ENCODE measurements at regions not wholly inside any gene's neighbourhood (a gene's known extent, or its start where the extent isn't known, plus 50 kb on each side); places are given as distances from the start of the nearest gene placed in this dataset.

DNA sequence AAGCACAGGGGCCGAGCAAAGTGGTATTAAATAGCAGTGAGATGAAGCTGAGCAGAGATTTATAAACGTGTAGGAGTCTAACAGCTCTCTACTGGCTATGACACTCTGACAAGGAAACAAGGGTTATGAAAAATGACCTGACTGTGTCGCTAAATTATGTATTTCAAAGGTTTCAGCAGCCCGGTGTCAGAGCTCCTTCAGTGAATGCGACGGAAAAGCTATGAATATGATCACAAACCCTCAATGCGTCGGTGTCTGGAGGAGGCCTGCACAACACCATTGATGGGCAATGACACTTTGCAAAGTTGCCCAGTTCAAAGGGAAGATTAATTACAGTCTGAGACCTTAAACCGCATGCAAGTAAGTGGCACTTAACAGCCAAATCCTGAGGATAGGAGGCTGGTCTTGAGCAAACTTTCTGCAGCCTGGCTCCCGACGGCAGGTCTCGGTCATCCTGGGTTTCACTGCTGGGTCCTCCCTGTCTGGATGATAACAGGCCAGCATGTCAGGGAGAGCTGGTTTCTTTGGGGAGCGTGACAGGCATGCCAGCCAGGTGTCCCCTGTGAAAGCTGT lies 615.1 kb upstream of the SALL3 start:
- Histone ChIP-seq H3K36me3 (replicated peaks in 1 of 2; ENCODE audit: control insufficient read depth in 1 of 2, insufficient read depth in 2 of 2, low read length in 2 of 2) (no peaks in the 10 kb centered on the region), H3K27me3 (ENCODE audit: control insufficient read depth in 1 of 2, insufficient read depth in 2 of 2, low read length in 2 of 2) (peaks cover 3 to 13% of the 10 kb centered on the region in 2 experiments; a peak in 4 of 5 replicates), H3K9me3 (ENCODE audit: low read length) (peaks cover 6% of the 10 kb centered on the region; the same call in 1 of the 2 replicates), H3K4me2 (ENCODE audit: low read depth, low read length) (no peak overlapping the region), H2AFZ (ENCODE audit: low read length) (no peak overlapping the region), H3K4me3 (replicated peaks in 1 of 3; ENCODE audit: insufficient read depth in 1 of 3, low read depth in 2 of 3, low read length in 3 of 3) (no peak overlapping the region), H4K20me1 (ENCODE audit: insufficient read depth, low read length) (no peaks in the 10 kb centered on the region), H3K9ac (ENCODE audit: insufficient read depth, low read depth, low read length) (no peak overlapping the region), H3K4me1 (ENCODE audit: insufficient read depth, low read length) (no peaks in the 10 kb centered on the region), H3K27ac (ENCODE audit: extremely low read length, insufficient read depth, low read length) (no peak overlapping the region), H3K79me2 (ENCODE audit: insufficient read depth, low read length) (no peaks in the 10 kb centered on the region)
- CTCF ChIA-PET (ENCODE audit: low intra/inter-chr PET ratio, low total read pairs) = no interaction called here
- intact Hi-C loops (cut with micrococcal nuclease; ENCODE audit: unreplicated experiment) (no loop called here), in situ Hi-C loops (cut with HindIII; ENCODE audit: extremely low pct_ligation_motif_present, low pct_unique_long_range_greater_than_20kb) (no loop called here)
- POLR2A ChIA-PET = no interaction called here
- DNase-seq (ENCODE audit: low spot score) (no peak), FAIRE-seq (no peak), ATAC-seq (no peak)
- WGBS (ENCODE audit: low lambda C conversion rate) = 44% methylated on average over 10 of the region's 13 CpGs
- BruUV-seq (replicated peaks) = no TSS peak
- TF ChIP-seq MTERF4 (CRISPR knock-in tag; IDR thresholded peaks at IDR 0.05) (no peak), FOSL2 (CRISPR knock-in tag; IDR thresholded peaks at IDR 0.05) (no peak), MEF2D (CRISPR knock-in tag; IDR thresholded peaks at IDR 0.05) (no peak), ZNF549 (CRISPR knock-in tag; IDR thresholded peaks at IDR 0.05) (no peak), IRX3 (CRISPR knock-in tag; IDR thresholded peaks at IDR 0.05; ENCODE audit: borderline replicate concordance, low read depth) (no peak), DR1 (CRISPR knock-in tag; IDR thresholded peaks at IDR 0.05) (no peak), KDM1A (CRISPR knock-in tag; IDR thresholded peaks at IDR 0.05) (no peak), PAF1 (CRISPR knock-in tag; IDR thresholded peaks at IDR 0.05) (no peak), PHF21A (CRISPR knock-in tag; IDR thresholded peaks at IDR 0.05) (no peak), ZNF460 (CRISPR knock-in tag; IDR thresholded peaks at IDR 0.05; ENCODE audit: borderline replicate concordance) (no peak), ZNF605 (CRISPR knock-in tag; IDR thresholded peaks at IDR 0.05) (no peak), YY1 (IDR thresholded peaks at IDR 0.05; ENCODE audit: insufficient read depth, insufficient replicate concordance, low read depth, low read length) (no peak), MLLT10 (CRISPR knock-in tag; IDR thresholded peaks at IDR 0.05) (no peak), ZNF230 (CRISPR knock-in tag; IDR thresholded peaks at IDR 0.05) (no peak), ZNF121 (CRISPR knock-in tag; IDR thresholded peaks at IDR 0.05) (no peak), CREM (IDR thresholded peaks at IDR 0.05) (no peak), CREM (CRISPR knock-in tag; IDR thresholded peaks at IDR 0.05) (no peak), ZC3H13 (CRISPR knock-in tag; IDR thresholded peaks at IDR 0.05) (no peak), ZNF101 (CRISPR knock-in tag; IDR thresholded peaks at IDR 0.05; ENCODE audit: borderline replicate concordance, low read depth) (no peak)
- TF ChIP-seq, protein P1, sequence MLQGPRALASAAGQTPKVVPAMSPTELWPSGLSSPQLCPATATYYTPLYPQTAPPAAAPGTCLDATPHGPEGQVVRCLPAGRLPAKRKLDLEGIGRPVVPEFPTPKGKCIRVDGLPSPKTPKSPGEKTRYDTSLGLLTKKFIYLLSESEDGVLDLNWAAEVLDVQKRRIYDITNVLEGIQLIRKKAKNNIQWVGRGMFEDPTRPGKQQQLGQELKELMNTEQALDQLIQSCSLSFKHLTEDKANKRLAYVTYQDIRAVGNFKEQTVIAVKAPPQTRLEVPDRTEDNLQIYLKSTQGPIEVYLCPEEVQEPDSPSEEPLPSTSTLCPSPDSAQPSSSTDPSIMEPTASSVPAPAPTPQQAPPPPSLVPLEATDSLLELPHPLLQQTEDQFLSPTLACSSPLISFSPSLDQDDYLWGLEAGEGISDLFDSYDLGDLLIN (CRISPR knock-in tag; IDR thresholded peaks at IDR 0.05; ENCODE audit: borderline replicate concordance) = no peak

All from HepG2 (cell line).